ENCODE measurements at regions not wholly inside any gene's neighbourhood (a gene's known extent, or its start where the extent isn't known, plus 50 kb on each side); places are given as distances from the start of the nearest gene placed in this dataset.

- no peak for DNase-seq (ENCODE audit: low read depth, low spot score)
- no peaks in the 10 kb centered on the region for H3K79me2 ChIP-seq (ENCODE audit: control insufficient read depth, insufficient read depth, low read length)
- no peak for FAIRE-seq
- no peaks in the 10 kb centered on the region for H3K9me1 ChIP-seq (replicated peaks; ENCODE audit: control insufficient read depth, extremely low read depth, insufficient read depth, low read length)
- no peaks in the 10 kb centered on the region for H3K27me3 ChIP-seq (ENCODE audit: control insufficient read depth in 2 of 2, insufficient read depth in 2 of 2, low read length in 2 of 2)
- no peaks in the 10 kb centered on the region for H3K4me1 ChIP-seq (ENCODE audit: control insufficient read depth, extremely low read depth, insufficient read depth, low read length)
- H2AFZ ChIP-seq (ENCODE audit: low read depth, low read length) = no peak overlapping the region
- no TSS peak for BruUV-seq (replicated peaks)
- no peak for TF ChIP-seq POLR2A (IDR thresholded peaks at IDR 0.05; ENCODE audit: low read depth, low read length)
- no peak for TF ChIP-seq JUN (IDR thresholded peaks at IDR 0.05; ENCODE audit: borderline replicate concordance, insufficient read depth, insufficient read length, low read depth)
- no peak for TF ChIP-seq MAX (IDR thresholded peaks at IDR 0.05; ENCODE audit: insufficient read depth, insufficient read length)
- POLR2A ChIA-PET = no interaction called here
- CTCF ChIA-PET = no interaction called here
- no peak overlapping the region for H3K4me3 ChIP-seq (replicated peaks in 1 of 3; ENCODE audit: insufficient read depth in 1 of 3, low read depth in 1 of 3, low read length in 3 of 3)
- H4K20me1 ChIP-seq (replicated peaks; ENCODE audit: control insufficient read depth, extremely low read depth, insufficient read depth, low read length) = no peaks in the 10 kb centered on the region
- no peaks in the 10 kb centered on the region for H3K36me3 ChIP-seq (ENCODE audit: control insufficient read depth in 2 of 2, extremely low read depth in 1 of 2, insufficient read depth in 2 of 2, low read length in 2 of 2)
- H3K9ac ChIP-seq (replicated peaks; ENCODE audit: extremely low read depth, insufficient read depth, low read length) = no peak overlapping the region
- dilution Hi-C loops (cut with MboI; ENCODE audit: extremely low pct_ligation_motif_present, low sequenced_read_pairs) = no loop called here
- no peaks in the 10 kb centered on the region for H3K9me3 ChIP-seq (replicated peaks; ENCODE audit: control insufficient read depth, insufficient read depth, low read length)
- no peak overlapping the region for H3K4me2 ChIP-seq (ENCODE audit: insufficient read depth, low read length)
- no peak overlapping the region for H3K27ac ChIP-seq (ENCODE audit: insufficient read depth, low read depth, low read length)
- intact Hi-C loops (cut with micrococcal nuclease) = no loop called here
Observed at GRCh38 chr1:222940095-222940494, 125.3 kb downstream of the DISP1 start.

GRCh38 chr1:222940906-222941305 lies 126.1 kb downstream of the DISP1 start:
- no peaks in the 10 kb centered on the region for H3K27me3 ChIP-seq (ENCODE audit: control insufficient read depth in 2 of 2, insufficient read depth in 2 of 2, low read length in 2 of 2)
- no peak overlapping the region for H3K9ac ChIP-seq (replicated peaks; ENCODE audit: extremely low read depth, insufficient read depth, low read length)
- intact Hi-C loops (cut with micrococcal nuclease) = no loop called here
- FAIRE-seq = no peak
- no TSS peak for BruUV-seq (replicated peaks)
- H3K36me3 ChIP-seq (ENCODE audit: control insufficient read depth in 2 of 2, extremely low read depth in 1 of 2, insufficient read depth in 2 of 2, low read length in 2 of 2) = no peaks in the 10 kb centered on the region
- no peaks in the 10 kb centered on the region for H3K9me1 ChIP-seq (replicated peaks; ENCODE audit: control insufficient read depth, extremely low read depth, insufficient read depth, low read length)
- H2AFZ ChIP-seq (ENCODE audit: low read depth, low read length) = no peak overlapping the region
- ChIA-PET POLR2A (no interaction called here), CTCF (no interaction called here)
- DNase-seq (ENCODE audit: low read depth, low spot score) = no peak
- no peaks in the 10 kb centered on the region for H4K20me1 ChIP-seq (replicated peaks; ENCODE audit: control insufficient read depth, extremely low read depth, insufficient read depth, low read length)
- TF ChIP-seq FOS (IDR thresholded peaks at IDR 0.05; ENCODE audit: borderline replicate concordance, insufficient read depth, low read length) = no peak
- no peak for TF ChIP-seq EZH2 (IDR thresholded peaks at IDR 0.05; ENCODE audit: borderline replicate concordance, low read depth, low read length, severe bottlenecking)
- no peak for TF ChIP-seq MYC (IDR thresholded peaks at IDR 0.05; ENCODE audit: low read depth, low read length)
- TF ChIP-seq MAX (IDR thresholded peaks at IDR 0.05; ENCODE audit: insufficient read depth, insufficient read length) = no peak
- dilution Hi-C loops (cut with MboI; ENCODE audit: extremely low pct_ligation_motif_present, low sequenced_read_pairs) = no loop called here
- no peaks in the 10 kb centered on the region for H3K9me3 ChIP-seq (replicated peaks; ENCODE audit: control insufficient read depth, insufficient read depth, low read length)
- no peak overlapping the region for H3K27ac ChIP-seq (ENCODE audit: insufficient read depth, low read depth, low read length)
- no peak overlapping the region for H3K4me2 ChIP-seq (ENCODE audit: insufficient read depth, low read length)
- H3K4me3 ChIP-seq (replicated peaks in 1 of 3; ENCODE audit: insufficient read depth in 1 of 3, low read depth in 1 of 3, low read length in 3 of 3) = no peak overlapping the region
- no peaks in the 10 kb centered on the region for H3K79me2 ChIP-seq (ENCODE audit: control insufficient read depth, insufficient read depth, low read length)
- H3K4me1 ChIP-seq (ENCODE audit: control insufficient read depth, extremely low read depth, insufficient read depth, low read length) = no peaks in the 10 kb centered on the region
